HepG2 (cell line): ENCODE measurements at regions not wholly inside any gene's neighbourhood (a gene's known extent, or its start where the extent isn't known, plus 50 kb on each side); places are given as distances from the start of the nearest gene placed in this dataset.

Experiments used
- EEA1 ChIP-seq: sonication (generic); formaldehyde crosslinking; IDR thresholded peaks from 2 replicates; pipeline ENCODE4 v1.5.1; 2020; ENCODE audit warnings: mild to moderate bottlenecking, missing genetic modification reagents, borderline replicate concordance
- NFIC ChIP-seq: IDR thresholded peaks from 2 replicates; pipeline ENCODE4 v1.6.1; 2012; ENCODE audit warnings: mild to moderate bottlenecking, low read length, inconsistent platforms
- RCOR2 ChIP-seq: IDR thresholded peaks from 2 replicates; pipeline ENCODE4 v1.6.1; 2016; ENCODE audit warnings: missing biosample characterization, missing genetic modification reagents
- RFX3 ChIP-seq: IDR thresholded peaks from 2 replicates; pipeline ENCODE4 v1.6.1; 2016; ENCODE audit warnings: missing biosample characterization, missing genetic modification reagents
- RNF2 ChIP-seq: fragments of 450-650 bp; conservative IDR thresholded peaks from 2 replicates; pipeline ENCODE4 v1.6.1; 2016; ENCODE audit warnings: low read depth
- SMARCE1 ChIP-seq: fragments of 450-650 bp; IDR thresholded peaks from 2 replicates; pipeline ENCODE4 v1.6.1; 2017; ENCODE audit warnings: borderline replicate concordance
- ZNF644 ChIP-seq: IDR thresholded peaks from 2 replicates; pipeline ENCODE4 v1.6.1; 2016; ENCODE audit warnings: low read depth
- ZNF7 ChIP-seq: IDR thresholded peaks from 2 replicates; pipeline ENCODE4 v1.6.1; 2016; ENCODE audit warnings: missing biosample characterization, missing genetic modification reagents
- ZSCAN25 ChIP-seq: sonication (generic); formaldehyde crosslinking; IDR thresholded peaks from 2 replicates; pipeline ENCODE4 v1.8.0; 2022; ENCODE audit warnings: mild to moderate bottlenecking, missing genetic modification reagents
- TF ChIP-seq, protein P1 (sequence below): sonication (generic); formaldehyde crosslinking; IDR thresholded peaks from 2 replicates; pipeline ENCODE4 v1.5.1; 2020; ENCODE audit warnings: missing genetic modification reagents, mild to moderate bottlenecking, borderline replicate concordance
- TF ChIP-seq, protein P2 (sequence below): sonication (generic); formaldehyde crosslinking; IDR thresholded peaks from 2 replicates; pipeline ENCODE4 v1.8.0; 2022; ENCODE audit warnings: missing genetic modification reagents, mild to moderate bottlenecking, inconsistent platforms, borderline replicate concordance

DNA sequence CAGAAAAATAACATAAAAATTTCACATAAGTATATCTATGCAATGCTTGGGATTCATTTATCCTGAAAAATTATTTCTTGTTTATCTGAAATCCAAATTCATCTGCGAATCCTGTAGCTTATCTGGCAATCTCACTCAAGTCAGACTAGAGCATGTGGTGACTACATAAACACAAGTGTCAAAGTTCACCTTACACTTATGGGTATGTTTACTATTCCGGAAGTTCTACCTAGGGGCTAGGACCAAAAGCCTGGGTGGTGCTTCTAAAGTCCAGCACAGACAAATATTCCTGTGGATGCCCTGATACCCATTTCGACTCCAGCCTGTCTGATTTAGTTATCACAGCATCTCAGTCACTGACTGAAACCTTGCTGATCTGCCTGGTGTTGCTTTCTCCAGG lies 364.0 kb downstream of the METTL4 start (continued):
- TF ChIP-seq ZNF7 (CRISPR knock-in tag), result no peak
- no peak for TF ChIP-seq EEA1 (CRISPR knock-in tag)
- no peak for TF ChIP-seq NFIC
- TF ChIP-seq, protein P1, sequence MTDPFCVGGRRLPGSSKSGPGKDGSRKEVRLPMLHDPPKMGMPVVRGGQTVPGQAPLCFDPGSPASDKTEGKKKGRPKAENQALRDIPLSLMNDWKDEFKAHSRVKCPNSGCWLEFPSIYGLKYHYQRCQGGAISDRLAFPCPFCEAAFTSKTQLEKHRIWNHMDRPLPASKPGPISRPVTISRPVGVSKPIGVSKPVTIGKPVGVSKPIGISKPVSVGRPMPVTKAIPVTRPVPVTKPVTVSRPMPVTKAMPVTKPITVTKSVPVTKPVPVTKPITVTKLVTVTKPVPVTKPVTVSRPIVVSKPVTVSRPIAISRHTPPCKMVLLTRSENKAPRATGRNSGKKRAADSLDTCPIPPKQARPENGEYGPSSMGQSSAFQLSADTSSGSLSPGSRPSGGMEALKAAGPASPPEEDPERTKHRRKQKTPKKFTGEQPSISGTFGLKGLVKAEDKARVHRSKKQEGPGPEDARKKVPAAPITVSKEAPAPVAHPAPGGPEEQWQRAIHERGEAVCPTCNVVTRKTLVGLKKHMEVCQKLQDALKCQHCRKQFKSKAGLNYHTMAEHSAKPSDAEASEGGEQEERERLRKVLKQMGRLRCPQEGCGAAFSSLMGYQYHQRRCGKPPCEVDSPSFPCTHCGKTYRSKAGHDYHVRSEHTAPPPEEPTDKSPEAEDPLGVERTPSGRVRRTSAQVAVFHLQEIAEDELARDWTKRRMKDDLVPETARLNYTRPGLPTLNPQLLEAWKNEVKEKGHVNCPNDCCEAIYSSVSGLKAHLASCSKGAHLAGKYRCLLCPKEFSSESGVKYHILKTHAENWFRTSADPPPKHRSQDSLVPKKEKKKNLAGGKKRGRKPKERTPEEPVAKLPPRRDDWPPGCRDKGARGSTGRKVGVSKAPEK, result no peak
- TF ChIP-seq SMARCE1, result no peak
- TF ChIP-seq, protein P2, sequence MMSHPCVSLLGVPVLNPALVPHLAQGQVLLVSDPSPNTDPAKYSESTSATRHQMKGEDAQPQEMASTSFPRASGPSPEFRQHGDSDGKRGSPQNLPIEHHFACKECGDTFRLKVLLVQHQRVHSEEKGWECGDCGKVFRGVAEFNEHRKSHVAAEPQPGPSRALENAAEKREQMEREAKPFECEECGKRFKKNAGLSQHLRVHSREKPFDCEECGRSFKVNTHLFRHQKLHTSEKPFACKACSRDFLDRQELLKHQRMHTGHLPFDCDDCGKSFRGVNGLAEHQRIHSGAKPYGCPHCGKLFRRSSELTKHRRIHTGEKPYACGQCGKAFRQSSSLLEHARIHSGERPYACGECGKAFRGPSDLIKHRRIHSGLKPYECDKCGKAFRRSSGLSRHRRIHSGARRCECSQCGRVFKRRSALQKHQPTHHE (CRISPR knock-in tag), result no peak
- no peak for TF ChIP-seq ZSCAN25 (CRISPR knock-in tag)
- 0 out of 2 replicates have a peak, but pooled peaks have one; percentile 43 for TF ChIP-seq RCOR2 (CRISPR knock-in tag)
- no peak for TF ChIP-seq ZNF644 (CRISPR knock-in tag)
- TF ChIP-seq RFX3 (CRISPR knock-in tag), result no peak
- no peak for TF ChIP-seq RNF2
